ENCODE measurements at regions not wholly inside any gene's neighbourhood (a gene's known extent, or its start where the extent isn't known, plus 50 kb on each side); places are given as distances from the start of the nearest gene placed in this dataset.

GRCh38 chr13:83824120-83824519, 58.2 kb downstream of the SLITRK1 start:
- no peak for DNase-seq (ENCODE audit: low read depth, low spot score)
- no peaks in the 10 kb centered on the region for H4K20me1 ChIP-seq (replicated peaks; ENCODE audit: control insufficient read depth, extremely low read depth, insufficient read depth, low read length)
- dilution Hi-C loops (cut with MboI; ENCODE audit: extremely low pct_ligation_motif_present, low sequenced_read_pairs) (no loop called here), intact Hi-C loops (cut with micrococcal nuclease) (no loop called here)
- no peaks in the 10 kb centered on the region for H3K79me2 ChIP-seq (ENCODE audit: control insufficient read depth, insufficient read depth, low read length)
- no peak overlapping the region for H3K4me3 ChIP-seq (replicated peaks in 1 of 3; ENCODE audit: insufficient read depth in 1 of 3, low read depth in 1 of 3, low read length in 3 of 3)
- ChIA-PET CTCF (no interaction called here), POLR2A (no interaction called here)
- no peak for FAIRE-seq
- peaks cover 5% of the 10 kb centered on the region for H3K9me3 ChIP-seq (replicated peaks; ENCODE audit: control insufficient read depth, insufficient read depth, low read length)
- H2AFZ ChIP-seq (ENCODE audit: low read depth, low read length): no peak overlapping the region
- no peak overlapping the region for H3K27ac ChIP-seq (ENCODE audit: insufficient read depth, low read depth, low read length)
- H3K9me1 ChIP-seq (replicated peaks; ENCODE audit: control insufficient read depth, extremely low read depth, insufficient read depth, low read length): no peaks in the 10 kb centered on the region
- no peak overlapping the region for H3K9ac ChIP-seq (replicated peaks; ENCODE audit: extremely low read depth, insufficient read depth, low read length)
- BruUV-seq (replicated peaks): no TSS peak
- H3K4me2 ChIP-seq (ENCODE audit: insufficient read depth, low read length): no peak overlapping the region
- no peaks in the 10 kb centered on the region for H3K36me3 ChIP-seq (ENCODE audit: control insufficient read depth in 2 of 2, extremely low read depth in 1 of 2, insufficient read depth in 2 of 2, low read length in 2 of 2)
- no peaks in the 10 kb centered on the region for H3K27me3 ChIP-seq (ENCODE audit: control insufficient read depth in 2 of 2, insufficient read depth in 2 of 2, low read length in 2 of 2)
- no peaks in the 10 kb centered on the region for H3K4me1 ChIP-seq (ENCODE audit: control insufficient read depth, extremely low read depth, insufficient read depth, low read length)
- no peak for TF ChIP-seq POLR2AphosphoS5 (IDR thresholded peaks at IDR 0.05; ENCODE audit: insufficient read depth, low read depth, low read length)

- Histone ChIP-seq H3K4me2 (ENCODE audit: insufficient read depth, low read length) (no peak overlapping the region), H3K27ac (ENCODE audit: insufficient read depth, low read depth, low read length) (no peak overlapping the region)
These were observed 62.7 kb downstream of the SLITRK1 start for GRCh38 chr13:83819611-83820010.

More at GRCh38 chr13:83819611-83820010, 62.7 kb downstream of the SLITRK1 start:
- intact Hi-C loops (cut with micrococcal nuclease) (no loop called here), dilution Hi-C loops (cut with MboI; ENCODE audit: extremely low pct_ligation_motif_present, low sequenced_read_pairs) (no loop called here)
- CTCF ChIA-PET: no interaction called here
- peaks cover 3% of the 10 kb centered on the region for H3K9me3 ChIP-seq (replicated peaks; ENCODE audit: control insufficient read depth, insufficient read depth, low read length)
- no peak for FAIRE-seq
- H3K9ac ChIP-seq (replicated peaks; ENCODE audit: extremely low read depth, insufficient read depth, low read length): no peak overlapping the region
- H3K4me1 ChIP-seq (ENCODE audit: control insufficient read depth, extremely low read depth, insufficient read depth, low read length): no peaks in the 10 kb centered on the region
- H3K79me2 ChIP-seq (ENCODE audit: control insufficient read depth, insufficient read depth, low read length): no peaks in the 10 kb centered on the region
- no peaks in the 10 kb centered on the region for H4K20me1 ChIP-seq (replicated peaks; ENCODE audit: control insufficient read depth, extremely low read depth, insufficient read depth, low read length)
- no peak for TF ChIP-seq MAX (IDR thresholded peaks at IDR 0.05; ENCODE audit: insufficient read depth, insufficient read length)
- TF ChIP-seq, protein P1, sequence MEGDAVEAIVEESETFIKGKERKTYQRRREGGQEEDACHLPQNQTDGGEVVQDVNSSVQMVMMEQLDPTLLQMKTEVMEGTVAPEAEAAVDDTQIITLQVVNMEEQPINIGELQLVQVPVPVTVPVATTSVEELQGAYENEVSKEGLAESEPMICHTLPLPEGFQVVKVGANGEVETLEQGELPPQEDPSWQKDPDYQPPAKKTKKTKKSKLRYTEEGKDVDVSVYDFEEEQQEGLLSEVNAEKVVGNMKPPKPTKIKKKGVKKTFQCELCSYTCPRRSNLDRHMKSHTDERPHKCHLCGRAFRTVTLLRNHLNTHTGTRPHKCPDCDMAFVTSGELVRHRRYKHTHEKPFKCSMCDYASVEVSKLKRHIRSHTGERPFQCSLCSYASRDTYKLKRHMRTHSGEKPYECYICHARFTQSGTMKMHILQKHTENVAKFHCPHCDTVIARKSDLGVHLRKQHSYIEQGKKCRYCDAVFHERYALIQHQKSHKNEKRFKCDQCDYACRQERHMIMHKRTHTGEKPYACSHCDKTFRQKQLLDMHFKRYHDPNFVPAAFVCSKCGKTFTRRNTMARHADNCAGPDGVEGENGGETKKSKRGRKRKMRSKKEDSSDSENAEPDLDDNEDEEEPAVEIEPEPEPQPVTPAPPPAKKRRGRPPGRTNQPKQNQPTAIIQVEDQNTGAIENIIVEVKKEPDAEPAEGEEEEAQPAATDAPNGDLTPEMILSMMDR (IDR thresholded peaks at IDR 0.05; ENCODE audit: extremely low read depth in 1 of 2, insufficient read depth in 1 of 2, low read depth in 1 of 2, low read length in 2 of 2): no peak
- no peak for TF ChIP-seq MYC (IDR thresholded peaks at IDR 0.05; ENCODE audit: low read depth, low read length)
- TF ChIP-seq JUN (IDR thresholded peaks at IDR 0.05; ENCODE audit: borderline replicate concordance, insufficient read depth, insufficient read length, low read depth): no peak
- no peak for TF ChIP-seq FOS (IDR thresholded peaks at IDR 0.05; ENCODE audit: borderline replicate concordance, insufficient read depth, low read length)
- no peak for TF ChIP-seq POLR2A (IDR thresholded peaks at IDR 0.05; ENCODE audit: low read depth, low read length)
- TF ChIP-seq POLR2AphosphoS5 (IDR thresholded peaks at IDR 0.05; ENCODE audit: insufficient read depth, low read depth, low read length): no peak
- no peak for TF ChIP-seq GATA2 (IDR thresholded peaks at IDR 0.05; ENCODE audit: insufficient read depth, insufficient read length, low read depth, low read length)
- no peak for TF ChIP-seq EZH2 (IDR thresholded peaks at IDR 0.05; ENCODE audit: borderline replicate concordance, low read depth, low read length, severe bottlenecking)
- no peak for DNase-seq (ENCODE audit: low read depth, low spot score)
- no peaks in the 10 kb centered on the region for H3K9me1 ChIP-seq (replicated peaks; ENCODE audit: control insufficient read depth, extremely low read depth, insufficient read depth, low read length)
- H3K36me3 ChIP-seq (ENCODE audit: control insufficient read depth in 2 of 2, extremely low read depth in 1 of 2, insufficient read depth in 2 of 2, low read length in 2 of 2): no peaks in the 10 kb centered on the region
- no peak overlapping the region for H2AFZ ChIP-seq (ENCODE audit: low read depth, low read length)
- no peaks in the 10 kb centered on the region for H3K27me3 ChIP-seq (ENCODE audit: control insufficient read depth in 2 of 2, insufficient read depth in 2 of 2, low read length in 2 of 2)
- no peak overlapping the region for H3K4me3 ChIP-seq (replicated peaks in 1 of 3; ENCODE audit: insufficient read depth in 1 of 3, low read depth in 1 of 3, low read length in 3 of 3)
- POLR2A ChIA-PET: no interaction called here
- no TSS peak for BruUV-seq (replicated peaks)

Measured in endothelial cell of umbilical vein (primary cell).